Activated T-cell treated with anti-CD3 and anti-CD28 coated beads for 4 hours (primary cell): ENCODE measurements at regions not wholly inside any gene's neighbourhood (a gene's known extent, or its start where the extent isn't known, plus 50 kb on each side); places are given as distances from the start of the nearest gene placed in this dataset.

Experiments used
- DNase-seq: peaks from one replicate; pipeline ENCODE4 v3.0.0-alpha.2; 2020

- DNase-seq, result no peak
Observed at GRCh38 chr2:16496426-16497388, 168.9 kb downstream of the CYRIA start.

GRCh38 chr2:16495509-16496208 lies 170.0 kb downstream of the CYRIA start:
- no peak for DNase-seq

- no peak for DNase-seq
Observed at GRCh38 chr2:16494836-16495508, 170.7 kb downstream of the CYRIA start.

- no peak for DNase-seq
Observed at GRCh38 chr2:16493788-16494187, 171.8 kb downstream of the CYRIA start.

- DNase-seq, result no peak
Observed at GRCh38 chr2:16487686-16488085, 177.9 kb downstream of the CYRIA start.

GRCh38 chr2:16485251-16485650 lies 180.4 kb downstream of the CYRIA start:
- DNase-seq, result no peak

- no peak for DNase-seq
Observed at GRCh38 chr2:16482460-16482859, 183.2 kb downstream of the CYRIA start.

- no peak for DNase-seq
Observed at GRCh38 chr2:16481351-16481750, 184.3 kb downstream of the CYRIA start.

GRCh38 chr2:16479721-16480120 lies 185.9 kb downstream of the CYRIA start:
- DNase-seq, result no peak

- DNase-seq, result no peak
Observed at GRCh38 chr2:16478434-16479210, 187.0 kb downstream of the CYRIA start.

- DNase-seq, result no peak
Observed at GRCh38 chr2:16477648-16478047, 188.0 kb downstream of the CYRIA start.

GRCh38 chr2:16476866-16477265 lies 188.8 kb downstream of the CYRIA start:
- no peak for DNase-seq

GRCh38 chr2:16475986-16476567 lies 189.6 kb downstream of the CYRIA start:
- no peak for DNase-seq

GRCh38 chr2:16475586-16475985 lies 190.0 kb downstream of the CYRIA start:
- DNase-seq, result no peak

- DNase-seq, result no peak
Observed at GRCh38 chr2:16473575-16473974, 192.1 kb downstream of the CYRIA start.

GRCh38 chr2:16470936-16471490 lies 194.6 kb downstream of the CYRIA start:
- DNase-seq, result no peak

GRCh38 chr2:16466821-16467151 lies 198.8 kb downstream of the CYRIA start:
- no peak for DNase-seq

GRCh38 chr2:16466133-16466820 lies 199.4 kb downstream of the CYRIA start:
- DNase-seq, result no peak

GRCh38 chr2:16464641-16465040 lies 201.0 kb downstream of the CYRIA start:
- no peak for DNase-seq

GRCh38 chr2:16462958-16463357 lies 202.7 kb downstream of the CYRIA start:
- no peak for DNase-seq

GRCh38 chr2:16461672-16462071 lies 204.0 kb downstream of the CYRIA start:
- no peak for DNase-seq

GRCh38 chr2:16459606-16460005 lies 206.0 kb downstream of the CYRIA start:
- DNase-seq, result no peak
